Osteoblast (primary cell): ENCODE measurements at regions not wholly inside any gene's neighbourhood (a gene's known extent, or its start where the extent isn't known, plus 50 kb on each side); places are given as distances from the start of the nearest gene placed in this dataset.

Experiments used
- DNase-seq: peaks from one replicate; pipeline ENCODE4 v3.0.0; 2011; ENCODE audit warnings: low spot score, mixed read lengths; ENCODE audit not compliant: insufficient read length; ENCODE audit errors: missing footprints
- H2AFZ ChIP-seq: 2 replicates; pipeline ENCODE4 v1.6.0; 2011; ENCODE audit warnings: mild to moderate bottlenecking, low read length
- H3K27ac ChIP-seq: 2 replicates; pipeline ENCODE4 v1.5.1; 2011; ENCODE audit warnings: mild to moderate bottlenecking, low read depth, low read length, moderate library complexity
- H3K27me3 ChIP-seq: 2 replicates; pipeline ENCODE4 v1.6.0; 2012; ENCODE audit warnings: mild to moderate bottlenecking, control low read depth, inconsistent platforms, low read length, moderate library complexity; ENCODE audit not compliant: insufficient read depth
- H3K36me3 ChIP-seq: 2 replicates; pipeline ENCODE4 v1.5.1; 2011; ENCODE audit warnings: mild to moderate bottlenecking, low read length, control low read depth, moderate library complexity; ENCODE audit not compliant: insufficient read depth
- H3K4me1 ChIP-seq: 2 replicates; pipeline ENCODE4 v1.5.1; 2011; ENCODE audit warnings: mild to moderate bottlenecking, low read length, control low read depth, moderate library complexity; ENCODE audit not compliant: insufficient read depth
- H3K4me2 ChIP-seq: 2 replicates; pipeline ENCODE4 v1.6.0; 2011; ENCODE audit warnings: mild to moderate bottlenecking, low read length; ENCODE audit not compliant: insufficient read depth
- H3K4me3 ChIP-seq: fragments of 200-600 bp; sonication (generic); 3 replicates; pipeline ENCODE4 v1.5.1; 2012; ENCODE audit warnings: mild to moderate bottlenecking, low read length, inconsistent platforms; ENCODE audit not compliant: insufficient read depth
- H3K79me2 ChIP-seq: 2 replicates; pipeline ENCODE4 v1.6.0; 2012; ENCODE audit warnings: mild to moderate bottlenecking, low read length, control low read depth, inconsistent platforms; ENCODE audit not compliant: insufficient read depth
- H3K9me3 ChIP-seq: 2 replicates; pipeline ENCODE4 v1.5.1; 2011; ENCODE audit warnings: low read depth, low read length, control low read depth
- H4K20me1 ChIP-seq: 2 replicates; pipeline ENCODE4 v1.6.0; 2012; ENCODE audit warnings: mild to moderate bottlenecking, low read length, control low read depth; ENCODE audit not compliant: insufficient read depth
- TF ChIP-seq, protein P1 (sequence below): IDR thresholded peaks from 2 replicates; pipeline ENCODE4 v1.5.1; 2011; ENCODE audit warnings: mild to moderate bottlenecking, low read depth, low read length, moderate library complexity; ENCODE audit errors: extremely low read depth

DNA sequence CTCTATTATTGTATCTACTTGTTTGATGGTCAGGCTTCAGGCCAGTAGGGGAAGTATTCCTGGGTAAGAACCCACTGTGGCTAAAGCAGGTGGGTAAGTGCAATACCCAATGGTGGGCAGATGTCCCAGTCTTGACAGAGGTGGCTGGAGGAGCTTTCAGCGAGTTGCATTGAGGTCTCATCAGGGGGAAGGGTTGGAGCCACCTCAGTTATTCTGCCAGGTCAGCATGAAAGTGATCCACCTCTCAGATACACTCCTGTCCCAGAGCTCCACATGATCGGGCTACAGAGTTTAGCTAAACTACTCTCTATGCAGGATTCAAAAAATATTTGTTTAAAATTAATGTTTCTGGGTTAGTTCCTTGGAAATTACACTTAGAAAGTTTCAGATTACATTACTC is 95.8 kb upstream of the WNT7A start:
- Histone ChIP-seq H4K20me1 (no peaks in the 10 kb centered on the region), H3K79me2 (no peaks in the 10 kb centered on the region), H3K27ac (no peak overlapping the region), H2AFZ (no peak overlapping the region), H3K27me3 (no peaks in the 10 kb centered on the region), H3K36me3 (no peaks in the 10 kb centered on the region), H3K4me2 (no peak overlapping the region), H3K4me3 (no peak overlapping the region), H3K4me1 (no peaks in the 10 kb centered on the region), H3K9me3 (no peaks in the 10 kb centered on the region)
- TF ChIP-seq, protein P1, sequence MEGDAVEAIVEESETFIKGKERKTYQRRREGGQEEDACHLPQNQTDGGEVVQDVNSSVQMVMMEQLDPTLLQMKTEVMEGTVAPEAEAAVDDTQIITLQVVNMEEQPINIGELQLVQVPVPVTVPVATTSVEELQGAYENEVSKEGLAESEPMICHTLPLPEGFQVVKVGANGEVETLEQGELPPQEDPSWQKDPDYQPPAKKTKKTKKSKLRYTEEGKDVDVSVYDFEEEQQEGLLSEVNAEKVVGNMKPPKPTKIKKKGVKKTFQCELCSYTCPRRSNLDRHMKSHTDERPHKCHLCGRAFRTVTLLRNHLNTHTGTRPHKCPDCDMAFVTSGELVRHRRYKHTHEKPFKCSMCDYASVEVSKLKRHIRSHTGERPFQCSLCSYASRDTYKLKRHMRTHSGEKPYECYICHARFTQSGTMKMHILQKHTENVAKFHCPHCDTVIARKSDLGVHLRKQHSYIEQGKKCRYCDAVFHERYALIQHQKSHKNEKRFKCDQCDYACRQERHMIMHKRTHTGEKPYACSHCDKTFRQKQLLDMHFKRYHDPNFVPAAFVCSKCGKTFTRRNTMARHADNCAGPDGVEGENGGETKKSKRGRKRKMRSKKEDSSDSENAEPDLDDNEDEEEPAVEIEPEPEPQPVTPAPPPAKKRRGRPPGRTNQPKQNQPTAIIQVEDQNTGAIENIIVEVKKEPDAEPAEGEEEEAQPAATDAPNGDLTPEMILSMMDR: no peak
- no peak for DNase-seq

DNA sequence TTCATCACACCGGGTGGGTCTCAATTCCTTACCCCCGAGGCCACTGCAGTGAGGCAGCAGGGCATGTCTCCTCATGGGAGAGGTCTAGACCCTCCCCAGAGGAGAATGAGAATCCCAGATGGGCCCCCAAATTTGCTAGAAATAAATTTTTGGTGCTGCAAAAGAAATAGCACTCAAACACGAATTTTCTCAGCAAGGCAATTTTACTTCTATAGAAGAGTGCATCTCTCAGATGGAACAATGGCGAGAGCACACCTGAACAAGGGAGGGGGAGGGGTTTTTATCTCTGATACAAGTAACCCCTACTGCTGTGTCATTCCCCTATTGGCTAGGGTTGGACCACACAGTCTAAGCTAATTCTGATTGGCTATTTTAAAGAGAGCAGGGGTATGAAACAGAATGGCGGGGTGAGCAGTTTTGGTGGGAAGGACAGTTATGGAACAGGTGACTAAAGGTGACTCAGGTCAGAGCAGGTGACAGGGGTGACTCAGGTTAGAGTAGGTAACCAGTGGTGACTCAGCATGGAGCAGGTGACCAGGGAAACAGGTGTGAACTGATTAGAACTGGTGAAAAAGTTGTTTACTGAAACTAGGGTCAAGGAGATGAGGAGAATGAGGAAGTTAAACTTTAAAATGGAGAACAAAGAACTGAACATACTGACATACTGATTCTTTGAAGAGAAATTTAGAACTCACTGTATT is 93.0 kb upstream of the WNT7A start:
- no peak overlapping the region for H3K4me2 ChIP-seq
- TF ChIP-seq, protein P1: no peak

DNA sequence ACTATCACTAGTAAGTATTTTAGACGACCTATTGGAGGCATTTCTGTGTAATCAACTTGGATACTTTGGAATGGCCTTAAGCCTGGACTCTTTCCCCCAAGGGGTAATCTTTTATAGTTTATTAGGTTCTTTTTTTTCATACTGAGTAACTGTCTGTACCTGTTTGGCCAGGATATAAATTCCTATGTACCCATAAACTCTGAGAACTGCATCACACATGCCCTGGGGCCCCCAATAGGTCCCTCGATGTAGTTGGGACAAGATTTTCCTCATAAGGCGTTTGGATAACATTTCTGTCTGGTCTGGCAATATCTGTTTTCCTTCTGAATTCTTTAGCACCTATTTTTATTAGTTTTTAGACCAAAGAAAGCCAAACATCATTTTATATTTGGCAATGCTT is 86.4 kb upstream of the WNT7A start:
- Histone ChIP-seq H3K4me3 (no peak overlapping the region), H3K79me2 (no peaks in the 10 kb centered on the region), H3K4me2 (no peak overlapping the region), H3K4me1 (no peaks in the 10 kb centered on the region), H4K20me1 (no peaks in the 10 kb centered on the region), H2AFZ (no peak overlapping the region), H3K27me3 (no peaks in the 10 kb centered on the region), H3K27ac (no peak overlapping the region), H3K36me3 (no peaks in the 10 kb centered on the region), H3K9me3 (no peaks in the 10 kb centered on the region)
- TF ChIP-seq, protein P1: no peak
- no peak for DNase-seq

More for the DNA sequence above, 93.0 kb upstream of the WNT7A start:
- Histone ChIP-seq H3K79me2 (no peaks in the 10 kb centered on the region), H2AFZ (no peak overlapping the region), H3K9me3 (no peaks in the 10 kb centered on the region), H3K36me3 (no peaks in the 10 kb centered on the region), H4K20me1 (no peaks in the 10 kb centered on the region), H3K4me3 (no peak overlapping the region), H3K4me1 (no peaks in the 10 kb centered on the region), H3K27me3 (no peaks in the 10 kb centered on the region), H3K27ac (no peak overlapping the region)
- DNase-seq: no peak

DNA sequence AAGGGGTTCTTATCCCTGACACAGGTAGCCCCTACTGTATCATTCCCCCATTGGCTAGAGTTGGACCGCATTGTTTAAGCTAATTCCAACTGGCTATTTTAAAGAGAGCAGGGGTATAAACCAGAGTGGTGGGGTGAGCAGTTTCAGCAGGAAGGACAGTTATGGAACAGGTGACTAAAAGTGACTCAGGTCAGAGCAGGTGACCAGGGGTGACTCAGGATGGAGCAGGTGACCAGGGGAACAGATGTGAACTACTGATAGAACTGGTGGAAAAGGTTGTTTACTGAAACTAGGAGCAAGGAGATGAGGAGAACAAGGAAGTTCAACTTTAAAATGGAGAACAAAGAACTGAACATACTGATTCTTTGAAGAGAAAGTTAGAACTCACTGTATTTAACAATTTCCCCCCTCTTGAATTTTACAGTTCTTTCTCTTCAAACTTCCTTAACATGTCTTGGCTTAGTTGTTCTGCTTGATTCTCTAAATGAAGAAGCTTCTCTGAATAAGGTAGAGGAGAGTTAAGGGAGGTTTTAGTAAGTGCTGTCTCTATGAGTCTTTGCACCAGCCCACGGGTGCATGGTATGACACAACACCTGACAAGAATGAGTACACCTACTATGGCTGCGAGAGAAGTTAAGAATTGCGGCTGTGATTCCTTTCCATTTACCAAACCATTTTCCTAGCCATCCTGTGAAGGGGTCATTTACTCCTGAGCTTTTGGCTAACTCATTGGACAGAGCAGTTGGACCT is 83.4 kb upstream of the WNT7A start:
- Histone ChIP-seq H3K36me3 (no peaks in the 10 kb centered on the region), H3K27me3 (no peaks in the 10 kb centered on the region), H3K4me1 (no peaks in the 10 kb centered on the region), H3K4me2 (no peak overlapping the region), H4K20me1 (no peaks in the 10 kb centered on the region), H3K4me3 (no peak overlapping the region), H3K9me3 (no peaks in the 10 kb centered on the region), H3K79me2 (no peaks in the 10 kb centered on the region), H3K27ac (no peak overlapping the region), H2AFZ (no peak overlapping the region)
- TF ChIP-seq, protein P1: no peak
- DNase-seq: no peak
